HCT116 (cell line): ENCODE measurements at regions not wholly inside any gene's neighbourhood (a gene's known extent, or its start where the extent isn't known, plus 50 kb on each side); places are given as distances from the start of the nearest gene placed in this dataset.

Experiments
- ATAC-seq: fragments of 200-7000 bp; cut with Tn5 transposase; 2 replicates; pipeline ENCODE4 v1.9.1; 2020; ENCODE audit warnings: mild to moderate bottlenecking, moderate library complexity
- BruUV-seq: library from RNA; stranded (reverse); fragments of 400-500 nt; replicated peaks from 2 replicates; lab custom pipeline; 2021; lab: Mats Ljungman, UMichigan
- CTCF ChIA-PET: fragments of 300-600 bp; sonication (Branson Sonifier 250); formaldehyde crosslinking; loops from one replicate; lab custom pipeline; 2021; ENCODE audit warnings: antibody characterized with exemption; lab: Charles Lee
- POLR2A ChIA-PET: fragments of 300-600, 350-600 bp; sonication (Branson Sonifier 250); formaldehyde crosslinking; loops from one replicate; lab custom pipeline; 2021; ENCODE audit warnings: antibody characterized with exemption; lab: Charles Lee
- RAD21 ChIA-PET, 2 experiments: fragments of 300-600 bp; sonication (Branson Sonifier 250); formaldehyde crosslinking; loops; one replicate each; lab custom pipeline; 2023; ENCODE audit warnings: low total read pairs in 2 of 2; ENCODE audit not compliant: uncharacterized antibody in 2 of 2, unreplicated experiment in 2 of 2, low non-redundant PET in 1 of 2; lab: Charles Lee
- DNase-seq: peaks from one replicate; pipeline ENCODE4 v3.0.0-alpha.2; 2010; ENCODE audit warnings: low read depth, low spot score
- H2AFZ ChIP-seq: fragments of 200-600 bp; shearing (Covaris generic), sonication (generic); 2 replicates; pipeline ENCODE4 v1.6.1; 2017; ENCODE audit warnings: low read depth, mixed run types, mixed read lengths, antibody characterized with exemption, low read length; ENCODE audit not compliant: poor library complexity, severe bottlenecking
- H3K27ac ChIP-seq: 2 replicates; pipeline ENCODE4 v1.5.1; 2012; ENCODE audit warnings: low read depth, low read length
- H3K27me3 ChIP-seq: fragments of 200-600 bp; sonication (generic); 2 replicates; pipeline ENCODE4 v1.6.1; 2016; ENCODE audit warnings: mixed run types, low read length, mixed read lengths; ENCODE audit not compliant: insufficient read depth
- H3K36me3 ChIP-seq, 2 experiments: fragments of 200-500 bp in 1 of 2; fragments of 200-600 bp in 1 of 2; sonication (Bioruptor generic) in 1 of 2; sonication (generic) in 1 of 2; 2 replicates each; pipeline versions ENCODE4 v1.5.1 to v1.6.1; 2014 to 2016; ENCODE audit warnings: low read length in 2 of 2, inconsistent platforms in 1 of 2, mixed read lengths in 1 of 2, mixed run types in 1 of 2; ENCODE audit not compliant: insufficient read depth in 2 of 2, control insufficient read depth in 1 of 2
- H3K4me1 ChIP-seq, 2 experiments: fragments of 200-600 bp in 1 of 2; sonication (generic) in 1 of 2; 2 replicates each; pipeline versions ENCODE4 v1.5.1 to v1.6.1; 2012 to 2017; ENCODE audit warnings: low read length in 2 of 2, inconsistent platforms in 1 of 2, mild to moderate bottlenecking in 1 of 2, mixed read lengths in 1 of 2, mixed run types in 1 of 2, moderate library complexity in 1 of 2; ENCODE audit not compliant: insufficient read depth in 2 of 2, control insufficient read depth in 1 of 2
- H3K4me2 ChIP-seq: fragments of 200-600 bp; sonication (generic); 2 replicates; pipeline ENCODE4 v1.6.1; 2017; ENCODE audit warnings: mixed run types, low read length, mixed read lengths
- H3K4me3 ChIP-seq, 2 experiments: fragments of 200-600 bp in 1 of 2; sonication (generic) in 1 of 2; replicated peaks in 1 of 2; 2 replicates each; pipeline ENCODE4 v1.5.1; 2011 to 2016; ENCODE audit warnings: low read length in 2 of 2, control low read depth in 1 of 2, low read depth in 1 of 2, mild to moderate bottlenecking in 1 of 2, mixed read lengths in 1 of 2, mixed run types in 1 of 2
- H3K79me2 ChIP-seq: fragments of 200-600 bp; sonication (generic); 2 replicates; pipeline ENCODE4 v1.6.1; 2017; ENCODE audit warnings: mild to moderate bottlenecking, mixed run types, low read length, moderate library complexity, mixed read lengths; ENCODE audit not compliant: insufficient read depth
- H3K9ac ChIP-seq: fragments of 200-600 bp; sonication (generic); 2 replicates; pipeline ENCODE4 v1.6.1; 2016; ENCODE audit warnings: low read length, mixed read lengths
- H3K9me2 ChIP-seq: fragments of 200-600 bp; sonication (generic), shearing (Covaris generic); 2 replicates; pipeline ENCODE4 v1.6.1; 2017; ENCODE audit warnings: mixed run types, mild to moderate bottlenecking, moderate library complexity; ENCODE audit not compliant: insufficient read depth
- H3K9me3 ChIP-seq, 2 experiments: fragments of 200-500 bp in 1 of 2; fragments of 200-600 bp in 1 of 2; sonication (Bioruptor generic) in 1 of 2; sonication (generic) in 1 of 2; 2 replicates each; pipeline ENCODE4 v1.6.1; 2014 to 2017; ENCODE audit warnings: low read length in 2 of 2, mixed read lengths in 2 of 2, inconsistent platforms in 1 of 2, low read depth in 1 of 2, mild to moderate bottlenecking in 1 of 2, mixed run types in 1 of 2, moderate library complexity in 1 of 2; ENCODE audit not compliant: control insufficient read depth in 1 of 2, insufficient read depth in 1 of 2
- H4K20me1 ChIP-seq: fragments of 200-600 bp; sonication (generic), shearing (Covaris generic); 2 replicates; pipeline ENCODE4 v1.6.1; 2017; ENCODE audit warnings: mixed run types, mild to moderate bottlenecking, moderate library complexity; ENCODE audit not compliant: insufficient read depth
- CEBPB ChIP-seq: IDR thresholded peaks from 2 replicates; pipeline ENCODE4 v1.6.1; 2012; ENCODE audit warnings: low read depth
- ELF1 ChIP-seq: IDR thresholded peaks from 2 replicates; pipeline ENCODE4 v1.6.1; 2012; ENCODE audit warnings: low read depth, borderline replicate concordance
- EZH2 ChIP-seq: fragments of 200-600 bp; sonication (generic); IDR thresholded peaks from 2 replicates; pipeline ENCODE4 v1.6.1; 2017; ENCODE audit warnings: antibody characterized with exemption, mixed run types
- SP1 ChIP-seq: IDR thresholded peaks from 2 replicates; pipeline ENCODE4 v1.6.1; 2012; ENCODE audit warnings: low read depth
- SRF ChIP-seq: IDR thresholded peaks from 2 replicates; pipeline ENCODE4 v1.6.1; 2012; ENCODE audit warnings: low read depth
- ZFX ChIP-seq: fragments of 450-650 bp; IDR thresholded peaks from 2 replicates; pipeline ENCODE4 v1.6.1; 2017
- intact Hi-C: fragments of 100-400 bp; cut with micrococcal nuclease; formaldehyde crosslinking; loops from 2 replicates; pipeline ENCODE4 v1.10.0; 2022
- TF ChIP-seq, protein P1 (sequence below): IDR thresholded peaks from 2 replicates; pipeline ENCODE4 v1.6.1; 2011; ENCODE audit warnings: mild to moderate bottlenecking, low read length, moderate library complexity; ENCODE audit not compliant: insufficient replicate concordance; ENCODE audit errors: extremely low read depth
- TF ChIP-seq, protein P2 (sequence below), 3 experiments: fragments of 200-600 bp in 1 of 3; sonication (generic) in 1 of 3; IDR thresholded peaks in 2 of 3; conservative IDR thresholded peaks in 1 of 3; 2 replicates each; pipeline ENCODE4 v1.5.1; 2012 to 2017; ENCODE audit warnings: low read depth in 2 of 3, low read length in 2 of 3, antibody characterized with exemption in 1 of 3, borderline replicate concordance in 1 of 3, control low read depth in 1 of 3, mild to moderate bottlenecking in 1 of 3, mixed read lengths in 1 of 3, mixed run types in 1 of 3, moderate library complexity in 1 of 3; ENCODE audit not compliant: insufficient read depth in 1 of 3

- Histone ChIP-seq H3K4me3 (no peak overlapping the region), H3K27me3 (no peaks in the 10 kb centered on the region), H3K9ac (no peak overlapping the region), H3K9me2 (no peaks in the 10 kb centered on the region), H2AFZ (no peak overlapping the region), H3K36me3 (no peaks in the 10 kb centered on the region), H3K9me3 (no peaks in the 10 kb centered on the region), H3K27ac (no peak overlapping the region), H4K20me1 (no peaks in the 10 kb centered on the region; the same call in 1 of the 2 replicates), H3K79me2 (no peaks in the 10 kb centered on the region), H3K4me2 (no peak overlapping the region), H3K4me1 (no peaks in the 10 kb centered on the region)
- intact Hi-C loops = no loop called here
- POLR2A ChIA-PET = no interaction called here
- DNase-seq (no peak), ATAC-seq (no peak)
- TF ChIP-seq EZH2 = no peak
- TF ChIP-seq CEBPB = no peak
- TF ChIP-seq, protein P1, sequence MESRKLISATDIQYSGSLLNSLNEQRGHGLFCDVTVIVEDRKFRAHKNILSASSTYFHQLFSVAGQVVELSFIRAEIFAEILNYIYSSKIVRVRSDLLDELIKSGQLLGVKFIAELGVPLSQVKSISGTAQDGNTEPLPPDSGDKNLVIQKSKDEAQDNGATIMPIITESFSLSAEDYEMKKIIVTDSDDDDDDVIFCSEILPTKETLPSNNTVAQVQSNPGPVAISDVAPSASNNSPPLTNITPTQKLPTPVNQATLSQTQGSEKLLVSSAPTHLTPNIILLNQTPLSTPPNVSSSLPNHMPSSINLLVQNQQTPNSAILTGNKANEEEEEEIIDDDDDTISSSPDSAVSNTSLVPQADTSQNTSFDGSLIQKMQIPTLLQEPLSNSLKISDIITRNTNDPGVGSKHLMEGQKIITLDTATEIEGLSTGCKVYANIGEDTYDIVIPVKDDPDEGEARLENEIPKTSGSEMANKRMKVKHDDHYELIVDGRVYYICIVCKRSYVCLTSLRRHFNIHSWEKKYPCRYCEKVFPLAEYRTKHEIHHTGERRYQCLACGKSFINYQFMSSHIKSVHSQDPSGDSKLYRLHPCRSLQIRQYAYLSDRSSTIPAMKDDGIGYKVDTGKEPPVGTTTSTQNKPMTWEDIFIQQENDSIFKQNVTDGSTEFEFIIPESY = no peak
- TF ChIP-seq ZFX = no peak
- TF ChIP-seq ELF1 = no peak
- TF ChIP-seq SP1 = no peak
- TF ChIP-seq, protein P2, sequence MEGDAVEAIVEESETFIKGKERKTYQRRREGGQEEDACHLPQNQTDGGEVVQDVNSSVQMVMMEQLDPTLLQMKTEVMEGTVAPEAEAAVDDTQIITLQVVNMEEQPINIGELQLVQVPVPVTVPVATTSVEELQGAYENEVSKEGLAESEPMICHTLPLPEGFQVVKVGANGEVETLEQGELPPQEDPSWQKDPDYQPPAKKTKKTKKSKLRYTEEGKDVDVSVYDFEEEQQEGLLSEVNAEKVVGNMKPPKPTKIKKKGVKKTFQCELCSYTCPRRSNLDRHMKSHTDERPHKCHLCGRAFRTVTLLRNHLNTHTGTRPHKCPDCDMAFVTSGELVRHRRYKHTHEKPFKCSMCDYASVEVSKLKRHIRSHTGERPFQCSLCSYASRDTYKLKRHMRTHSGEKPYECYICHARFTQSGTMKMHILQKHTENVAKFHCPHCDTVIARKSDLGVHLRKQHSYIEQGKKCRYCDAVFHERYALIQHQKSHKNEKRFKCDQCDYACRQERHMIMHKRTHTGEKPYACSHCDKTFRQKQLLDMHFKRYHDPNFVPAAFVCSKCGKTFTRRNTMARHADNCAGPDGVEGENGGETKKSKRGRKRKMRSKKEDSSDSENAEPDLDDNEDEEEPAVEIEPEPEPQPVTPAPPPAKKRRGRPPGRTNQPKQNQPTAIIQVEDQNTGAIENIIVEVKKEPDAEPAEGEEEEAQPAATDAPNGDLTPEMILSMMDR (IDR thresholded peaks at IDR 0.05 in 2 of 3, conservative IDR thresholded peaks at IDR 0.05 in 1 of 3; ENCODE audit: borderline replicate concordance in 1 of 3, insufficient read depth in 1 of 3, low read depth in 2 of 3, low read length in 2 of 3) = no peak
- TF ChIP-seq SRF = no peak
- RAD21 ChIA-PET = no interaction called here
- BruUV-seq = no TSS peak
- CTCF ChIA-PET = no interaction called here
These were observed 716.8 kb upstream of the BCHE start for GRCh38 chr3:166554023-166554422.
